ENCODE measurements at regions not wholly inside any gene's neighbourhood (a gene's known extent, or its start where the extent isn't known, plus 50 kb on each side); places are given as distances from the start of the nearest gene placed in this dataset.

GRCh38 chr7:106536079-106536478, 124.9 kb downstream of the CCDC71L start:
- TF ChIP-seq CTCF (IDR thresholded peaks at IDR 0.05) = no peak
- TF ChIP-seq EP300 (IDR thresholded peaks at IDR 0.05) = no peak
- no peak for TF ChIP-seq POLR2AphosphoS5 (IDR thresholded peaks at IDR 0.05)
- TF ChIP-seq POLR2A (IDR thresholded peaks at IDR 0.05) = no peak
